ENCODE measurements at regions not wholly inside any gene's neighbourhood (a gene's known extent, or its start where the extent isn't known, plus 50 kb on each side); places are given as distances from the start of the nearest gene placed in this dataset.
A peak's percentile ranks its signal among the peaks of the same experiment; 100 is the strongest.

DNA sequence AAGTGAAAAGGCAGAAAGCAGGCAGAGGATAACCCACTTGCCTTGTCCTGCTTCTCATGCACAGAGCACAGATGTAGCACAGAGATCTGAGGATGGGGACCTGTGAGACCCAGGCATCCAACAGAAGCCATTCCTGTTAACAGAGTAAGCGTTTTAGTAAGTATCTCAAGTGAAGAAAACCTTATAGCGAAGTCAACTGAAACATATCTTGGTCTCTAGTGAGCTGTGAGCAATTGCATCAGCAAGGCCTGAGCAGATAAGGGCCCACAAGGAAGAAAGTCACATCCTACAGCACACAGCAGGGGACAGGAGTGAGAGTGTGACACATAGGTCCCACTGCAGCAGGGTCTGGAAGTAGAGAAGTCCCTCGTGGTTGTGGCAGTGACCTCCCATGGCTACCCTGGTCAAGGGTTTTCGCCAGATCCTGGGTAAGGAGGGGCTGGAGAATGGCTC lies 248.7 kb upstream of the TNP1 start:
- no peak for DNase-seq (ENCODE audit: low read depth)
- TF ChIP-seq CTCF (conservative IDR thresholded peaks at IDR 0.05; ENCODE audit: low read depth, low read length), result no peak
- H3K4me3 ChIP-seq (ENCODE audit: low read length), result no peak overlapping the region

DNA sequence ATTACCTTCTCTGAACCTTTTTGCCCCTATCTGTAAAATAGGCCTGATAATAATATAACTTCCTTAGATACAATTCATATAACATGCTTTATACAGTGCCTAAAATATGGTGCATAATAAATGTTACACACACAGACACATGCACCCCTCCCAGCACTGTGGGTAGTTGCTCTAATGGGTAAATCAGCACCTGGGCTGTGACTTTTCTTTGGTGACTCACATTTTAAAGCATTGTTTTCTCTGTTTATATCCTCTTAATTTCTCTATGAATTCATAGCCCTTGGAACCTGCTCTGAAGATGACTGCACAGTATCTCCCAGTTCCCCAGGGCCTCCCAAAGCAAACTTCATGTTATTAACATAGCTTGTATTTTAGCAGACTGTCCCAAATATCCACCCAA lies 248.2 kb upstream of the TNP1 start:
- no peak for DNase-seq (ENCODE audit: low read depth)
- no peak overlapping the region for H3K4me3 ChIP-seq (ENCODE audit: low read length)
- no peak for TF ChIP-seq CTCF (conservative IDR thresholded peaks at IDR 0.05; ENCODE audit: low read depth, low read length)

GRCh38 chr2:217107480-217107879 lies 247.6 kb upstream of the TNP1 start:
- DNase-seq (ENCODE audit: low read depth), result no peak
- no peak overlapping the region for H3K4me3 ChIP-seq (ENCODE audit: low read length)
- no peak for TF ChIP-seq CTCF (conservative IDR thresholded peaks at IDR 0.05; ENCODE audit: low read depth, low read length)

DNA sequence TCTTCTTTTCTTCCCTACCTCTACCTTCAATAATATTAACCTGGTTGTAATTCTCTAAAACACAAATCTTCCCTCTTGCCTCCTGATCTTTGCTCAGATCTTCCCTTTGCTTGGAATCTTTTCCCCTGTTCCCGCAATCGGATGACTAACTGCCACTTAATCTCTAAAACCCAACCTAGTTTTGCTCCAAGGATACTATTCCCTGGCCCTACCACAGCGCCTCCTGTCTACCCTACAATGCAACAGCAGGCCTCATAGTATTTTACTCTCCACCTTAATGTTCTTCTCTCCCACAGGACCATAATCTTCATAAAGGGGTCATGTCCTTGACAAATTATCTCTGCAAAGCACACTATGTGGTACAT lies 246.8 kb upstream of the TNP1 start:
- TF ChIP-seq CTCF (conservative IDR thresholded peaks at IDR 0.05; ENCODE audit: low read depth, low read length), result peak; percentile 70
- no peak for DNase-seq (ENCODE audit: low read depth)
- H3K4me3 ChIP-seq (ENCODE audit: low read length), result no peak overlapping the region

GRCh38 chr2:217105733-217106649 lies 246.1 kb upstream of the TNP1 start:
- peak; percentile 92 for DNase-seq (ENCODE audit: low read depth)
- TF ChIP-seq CTCF (conservative IDR thresholded peaks at IDR 0.05; ENCODE audit: low read depth, low read length), result no peak
- H3K4me3 ChIP-seq (ENCODE audit: low read length), result no peak overlapping the region

GRCh38 chr2:217103752-217104545 lies 244.1 kb upstream of the TNP1 start:
- peak; percentile 23 for DNase-seq (ENCODE audit: low read depth)
- no peak overlapping the region for H3K4me3 ChIP-seq (ENCODE audit: low read length)
- no peak for TF ChIP-seq CTCF (conservative IDR thresholded peaks at IDR 0.05; ENCODE audit: low read depth, low read length)

Measured in retinal pigment epithelial cell (primary cell).